Left hindlimb (tissue), 1 donor: ENCODE measurements at regions not wholly inside any gene's neighbourhood (a gene's known extent, or its start where the extent isn't known, plus 50 kb on each side); places are given as distances from the start of the nearest gene placed in this dataset.
"Not testable (repeated sequence)": the region's sequence is repeated elsewhere in the genome, so short reads cannot be mapped to it uniquely, and the experiment has no call there.

ENCODE experiments used
- DNase-seq: peaks from one replicate; pipeline ENCODE4 v3.0.0-alpha.2; 2018

- no peak for DNase-seq
Measured at GRCh38 chr13:104553896-104554295, 1487.7 kb upstream of the SLC10A2 start.

DNA sequence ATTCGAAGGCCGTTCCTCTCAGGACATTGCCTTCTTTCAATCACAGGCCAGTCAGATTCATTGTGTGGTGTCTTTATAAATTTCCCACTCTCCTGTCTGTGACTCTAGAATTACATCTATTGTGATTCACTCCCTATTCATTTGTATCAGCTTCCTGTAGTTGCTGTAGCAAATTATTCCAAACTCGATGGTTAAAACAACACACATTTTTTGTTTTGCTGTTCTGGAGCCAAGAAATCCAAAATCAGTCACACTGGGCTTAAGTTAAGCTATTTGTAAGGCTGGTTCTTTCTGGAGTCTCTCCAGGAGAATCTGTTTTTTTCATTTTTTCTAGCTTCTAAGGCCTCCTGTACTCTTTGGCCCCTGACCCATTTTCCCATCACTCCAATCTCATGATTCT is 1487.0 kb upstream of the SLC10A2 start:
- DNase-seq: no peak

- DNase-seq: no peak
Measured at GRCh38 chr13:104534847-104535246, 1468.6 kb upstream of the SLC10A2 start.

GRCh38 chr13:104532132-104532531 is 1465.9 kb upstream of the SLC10A2 start:
- DNase-seq: no peak

- no peak for DNase-seq
Measured at GRCh38 chr13:104530741-104531140, 1464.5 kb upstream of the SLC10A2 start.

GRCh38 chr13:104526561-104526960 is 1460.3 kb upstream of the SLC10A2 start:
- no peak for DNase-seq

DNA sequence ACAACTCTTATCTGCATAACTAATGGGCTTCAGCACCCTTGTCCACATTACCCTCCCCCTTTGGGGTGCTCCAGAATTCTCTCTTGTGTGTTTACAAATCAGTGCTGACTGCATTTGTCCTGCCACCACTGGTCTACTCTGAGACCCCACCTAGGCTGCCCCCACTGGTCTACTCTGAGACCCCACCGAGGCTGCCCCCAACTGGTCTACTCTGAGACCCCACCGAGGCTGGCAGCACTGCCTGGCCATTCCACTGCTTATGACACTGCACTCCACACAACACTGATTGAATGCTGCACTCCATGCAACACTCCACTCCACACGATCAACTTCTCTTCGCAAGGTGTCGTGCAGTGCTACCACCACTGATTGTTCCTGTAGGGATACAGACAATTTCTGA is 1459.2 kb upstream of the SLC10A2 start:
- no peak for DNase-seq

GRCh38 chr13:104522235-104523072 is 1456.2 kb upstream of the SLC10A2 start:
- no peak for DNase-seq

- no peak for DNase-seq
Measured at GRCh38 chr13:104510422-104510821, 1444.2 kb upstream of the SLC10A2 start.

DNA sequence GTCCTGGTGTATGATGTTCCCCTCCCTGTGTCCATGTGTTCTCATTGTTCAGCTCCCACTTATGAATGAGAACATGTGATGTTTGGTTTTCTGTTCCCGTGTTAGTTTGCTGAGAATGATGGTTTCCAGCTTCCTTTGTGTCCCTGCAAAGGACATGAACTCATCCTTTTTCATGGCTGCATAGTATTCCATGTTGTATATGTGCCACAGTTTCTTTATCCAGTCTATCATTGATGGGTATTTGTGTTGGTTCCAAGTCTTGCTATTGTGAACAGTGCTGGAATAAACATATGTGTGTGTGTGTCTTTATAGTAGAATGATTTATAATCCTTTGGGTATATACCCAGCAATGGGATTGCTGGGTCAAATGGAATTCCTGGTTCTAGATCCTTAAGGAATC is 1427.3 kb upstream of the SLC10A2 start:
- not testable (repeated sequence) for DNase-seq

DNA sequence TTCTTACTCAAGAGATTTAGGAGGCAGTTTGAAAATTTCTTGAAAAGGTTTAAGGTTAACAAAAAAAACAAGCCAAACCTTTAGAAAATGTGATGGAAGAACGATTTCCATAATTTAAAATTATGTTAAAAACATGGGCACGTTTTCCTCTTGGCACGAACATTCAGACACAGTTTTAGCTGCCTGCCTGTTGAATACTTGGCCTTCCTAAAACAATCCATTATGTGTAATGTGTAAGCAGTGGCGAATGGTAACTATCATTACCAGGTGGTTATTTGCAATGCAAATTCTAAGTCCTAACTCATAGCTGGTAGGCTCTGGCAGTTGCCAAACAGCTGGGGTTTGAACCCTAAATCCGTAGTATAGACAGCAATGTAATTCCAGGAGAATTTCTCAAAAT is 1425.7 kb upstream of the SLC10A2 start:
- no peak for DNase-seq

DNA sequence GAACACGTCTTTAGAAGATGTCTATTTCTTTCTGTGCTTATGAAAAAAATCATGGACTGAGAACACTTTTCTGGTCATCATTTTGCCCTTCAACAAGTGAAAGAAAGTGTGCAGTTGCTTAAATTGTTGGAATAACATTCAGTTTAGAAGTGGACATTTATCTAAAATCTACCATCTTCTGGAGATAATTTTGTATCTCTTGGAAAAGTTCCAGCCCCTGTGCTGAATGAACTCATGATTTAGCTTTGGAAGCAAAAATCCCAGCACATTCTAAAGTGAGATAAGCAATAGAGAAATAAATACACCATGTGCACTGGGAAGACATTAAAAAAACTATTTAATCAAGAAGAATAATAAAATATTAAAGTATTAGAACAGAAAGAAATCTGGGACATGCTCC is 1420.8 kb upstream of the SLC10A2 start:
- no peak for DNase-seq

DNA sequence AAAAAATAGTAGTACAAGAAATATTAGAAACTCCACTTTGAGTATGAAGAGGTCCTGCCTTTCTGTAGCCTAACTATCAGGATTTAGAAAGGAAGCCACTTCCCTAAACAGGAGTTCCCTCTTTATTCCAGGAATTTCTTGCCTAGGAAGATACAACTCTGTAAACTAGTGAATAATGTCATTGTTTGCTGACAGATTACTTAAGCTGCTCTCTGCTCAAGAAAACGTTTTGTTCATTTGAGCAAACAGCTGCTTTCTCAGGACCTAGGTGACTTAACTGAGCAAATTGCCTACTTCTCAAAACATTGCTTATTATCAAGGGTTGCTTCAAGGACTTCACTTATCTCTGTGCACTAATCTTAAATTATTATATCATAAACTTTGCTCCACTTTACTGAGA is 1419.4 kb upstream of the SLC10A2 start:
- no peak for DNase-seq

GRCh38 chr13:104483631-104484030 is 1417.4 kb upstream of the SLC10A2 start:
- DNase-seq: no peak

GRCh38 chr13:104477261-104477660 is 1411.0 kb upstream of the SLC10A2 start:
- no peak for DNase-seq

DNA sequence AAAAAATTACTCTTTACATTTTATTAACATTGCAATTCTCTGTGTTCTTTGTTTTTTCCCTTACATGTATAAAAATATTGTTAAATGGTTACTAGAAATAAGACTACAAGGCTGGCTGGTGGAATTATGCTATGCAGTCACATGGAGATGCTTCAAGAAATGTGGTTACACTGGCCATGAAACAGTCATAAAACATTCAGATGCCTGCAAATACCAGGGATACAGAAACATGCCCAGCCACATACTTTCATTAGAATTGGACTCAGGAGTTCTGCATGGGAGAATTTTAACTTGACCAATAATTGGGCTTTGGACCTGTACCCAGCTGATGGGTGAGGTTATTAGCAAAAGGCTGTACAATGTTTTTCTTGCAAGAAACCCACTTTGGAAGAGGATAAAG is 1407.7 kb upstream of the SLC10A2 start:
- DNase-seq: no peak

- no peak for DNase-seq
Measured at GRCh38 chr13:104466016-104466415, 1399.8 kb upstream of the SLC10A2 start.

DNA sequence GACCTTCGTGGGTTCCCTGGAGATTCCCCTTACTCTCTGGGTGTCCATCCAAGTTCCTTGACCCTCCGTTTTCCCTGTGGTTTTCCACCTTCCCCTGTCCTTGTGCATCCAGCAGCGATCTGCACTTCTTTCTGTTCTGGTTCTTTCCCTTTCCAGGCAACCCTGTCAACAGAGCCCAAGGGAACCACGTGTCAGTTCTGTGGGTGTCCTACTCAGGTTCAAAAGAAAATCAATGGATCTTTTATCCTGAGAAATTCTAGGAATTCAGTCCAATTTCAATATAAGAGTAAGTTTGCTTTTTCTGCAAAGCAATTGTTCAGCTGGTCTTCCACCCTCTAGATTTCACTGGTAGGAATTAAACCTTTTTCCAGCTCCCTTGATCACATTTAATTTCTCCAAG is 1394.8 kb upstream of the SLC10A2 start:
- DNase-seq: no peak

GRCh38 chr13:104460554-104460953 is 1394.3 kb upstream of the SLC10A2 start:
- DNase-seq: no peak

- no peak for DNase-seq
Measured at GRCh38 chr13:104450006-104450405, 1383.8 kb upstream of the SLC10A2 start.

- DNase-seq: no peak
Measured at GRCh38 chr13:104447348-104447747, 1381.1 kb upstream of the SLC10A2 start.

DNA sequence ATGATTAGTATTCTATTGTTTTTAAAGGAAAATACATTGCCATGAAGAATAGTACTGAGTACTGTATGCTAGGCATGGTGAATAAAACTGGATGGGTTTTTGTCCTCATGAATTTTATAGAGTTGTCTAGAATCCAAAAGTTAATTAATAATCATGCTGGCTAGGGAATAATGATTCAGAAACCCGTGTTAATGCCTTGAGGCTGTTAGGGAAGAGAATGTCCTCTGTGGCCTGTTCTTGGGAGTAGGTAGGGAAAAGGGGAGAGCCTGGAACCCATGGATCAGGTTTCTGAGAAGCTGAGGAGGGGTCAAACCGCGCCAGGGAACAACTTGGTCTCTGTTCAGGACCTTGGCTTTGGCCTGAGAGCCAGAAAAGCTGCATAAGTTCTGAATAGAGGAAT is 1376.3 kb upstream of the SLC10A2 start:
- no peak for DNase-seq

GRCh38 chr13:104436555-104436954 is 1370.3 kb upstream of the SLC10A2 start:
- no peak for DNase-seq

DNA sequence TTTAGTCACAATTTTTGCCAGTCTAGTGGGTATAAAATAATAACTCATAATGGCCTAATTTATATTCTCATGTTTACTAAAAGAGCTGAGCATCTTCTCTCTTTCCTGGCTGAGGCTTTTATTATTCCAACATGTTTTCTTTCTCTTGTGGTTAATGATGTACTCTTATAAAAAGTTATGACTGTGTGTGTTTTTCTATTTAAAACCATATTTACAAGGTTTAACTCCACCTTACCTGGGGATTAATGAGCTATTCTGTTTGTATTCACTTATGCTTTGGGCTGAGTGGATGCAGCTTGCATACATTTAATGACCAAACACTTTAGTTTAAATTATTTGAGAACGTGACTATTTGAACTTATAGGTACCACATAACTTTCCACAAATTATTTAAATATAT is 1365.7 kb upstream of the SLC10A2 start:
- no peak for DNase-seq

- no peak for DNase-seq
Measured at GRCh38 chr13:104426435-104426834, 1360.2 kb upstream of the SLC10A2 start.
